ENCODE measurements at regions not wholly inside any gene's neighbourhood (a gene's known extent, or its start where the extent isn't known, plus 50 kb on each side); places are given as distances from the start of the nearest gene placed in this dataset.

DNA sequence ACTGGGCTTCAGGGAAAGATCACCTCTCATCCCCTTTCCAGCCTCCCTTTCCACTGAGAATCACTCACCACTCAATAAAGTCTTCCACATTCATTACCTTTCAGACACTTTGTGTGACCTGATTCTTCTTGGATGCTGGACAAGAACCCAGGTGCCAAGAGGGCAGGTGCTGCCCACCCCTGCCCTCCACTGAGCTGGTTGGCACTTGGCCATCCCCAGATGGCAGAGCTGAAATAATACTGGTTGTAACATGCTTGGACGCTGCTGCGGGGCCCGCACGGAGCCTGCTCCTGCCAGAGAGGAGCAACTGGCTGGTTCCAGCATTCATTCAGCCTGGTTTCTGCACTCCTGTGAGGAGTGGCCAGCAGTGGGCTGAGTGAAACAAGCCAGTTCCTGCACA is 386.7 kb upstream of the CCDC196 start:
- TF ChIP-seq POLR2A (IDR thresholded peaks at IDR 0.05; ENCODE audit: low read length): no peak
- TF ChIP-seq GATA1 (IDR thresholded peaks at IDR 0.05; ENCODE audit: low read depth, low read length): no peak

Data from erythroblast (primary cell).